Thymus (tissue), 11 donors: ENCODE measurements at regions not wholly inside any gene's neighbourhood (a gene's known extent, or its start where the extent isn't known, plus 50 kb on each side); places are given as distances from the start of the nearest gene placed in this dataset.

ENCODE experiments used
- DNase-seq, 9 donors: peaks; one replicate each; pipeline ENCODE4 v3.0.0-alpha.2; 2013; ENCODE audit warnings: low spot score in 9 of 9, low read depth in 6 of 9, missing footprints in 1 of 9
- H3K27ac ChIP-seq, 2 donors: one replicate each; pipeline ENCODE4 v1.5.1; 2013; ENCODE audit warnings: control low read depth in 1 of 2, low read depth in 1 of 2, low read length in 1 of 2, mild to moderate bottlenecking in 1 of 2, moderate library complexity in 1 of 2
- H3K27me3 ChIP-seq, 2 donors: one replicate each; pipeline ENCODE4 v1.5.1; 2013; ENCODE audit warnings: low read length in 1 of 2; ENCODE audit not compliant: control insufficient read depth in 2 of 2, insufficient read depth in 1 of 2
- H3K36me3 ChIP-seq, 2 donors: one replicate each; pipeline ENCODE4 v1.5.1; 2013; ENCODE audit warnings: low read length in 1 of 2, mild to moderate bottlenecking in 1 of 2, moderate library complexity in 1 of 2; ENCODE audit not compliant: control insufficient read depth in 2 of 2, insufficient read depth in 2 of 2
- H3K4me1 ChIP-seq, 2 donors: one replicate each; pipeline ENCODE4 v1.5.1; 2013; ENCODE audit warnings: low read length in 2 of 2; ENCODE audit not compliant: control insufficient read depth in 2 of 2, insufficient read depth in 2 of 2
- H3K4me3 ChIP-seq, 2 donors: one replicate each; pipeline ENCODE4 v1.5.1; 2013; ENCODE audit warnings: low read length in 2 of 2, control low read depth in 1 of 2, mild to moderate bottlenecking in 1 of 2
- H3K9me3 ChIP-seq, 2 donors: one replicate each; pipeline ENCODE4 v1.5.1; 2013; ENCODE audit warnings: low read length in 1 of 2, mild to moderate bottlenecking in 1 of 2; ENCODE audit not compliant: control insufficient read depth in 2 of 2, insufficient read depth in 1 of 2
- WGBS: extraction: QIAGEN DNeasy Blood & Tissue Kit; methylation state at CpG from one replicate; pipeline ENCODE4 v1.1.7; 2013; 5-methylcytosine and 5-hydroxymethylcytosine counted together
- donor health status: healthy.

- 97% methylated on average over 2 of the region's 2 CpGs for whole genome bisulfite sequencing
- Histone ChIP-seq H3K4me1 (peaks cover 11 to 28% of the 10 kb centered on the region in 2 donors), H3K36me3 (no peaks in the 10 kb centered on the region), H3K9me3 (no peaks in the 10 kb centered on the region), H3K27ac (no peak overlapping the region), H3K27me3 (no peaks in the 10 kb centered on the region), H3K4me3 (no peak overlapping the region)
- no peak for DNase-seq
These were observed 73.9 kb upstream of the LPP start for GRCh38 chr3:188080091-188080490.

- peaks cover 20 to 36% of the 10 kb centered on the region in 2 donors for H3K4me1 ChIP-seq
- H3K9me3 ChIP-seq: no peaks in the 10 kb centered on the region
- H3K4me3 ChIP-seq: no peak overlapping the region
- H3K27ac ChIP-seq: no peak overlapping the region
- no peak for DNase-seq
- H3K36me3 ChIP-seq: no peaks in the 10 kb centered on the region
- H3K27me3 ChIP-seq: no peaks in the 10 kb centered on the region
- WGBS: 47% methylated on average over 2 of the region's 2 CpGs
These were observed 71.9 kb upstream of the LPP start for GRCh38 chr3:188082031-188082430.

- WGBS: 94% methylated on average over 1 of the region's 1 CpG
- Histone ChIP-seq H3K4me1 (peaks cover 20 to 36% of the 10 kb centered on the region in 2 donors), H3K9me3 (no peaks in the 10 kb centered on the region), H3K4me3 (no peak overlapping the region), H3K27ac (no peak overlapping the region), H3K27me3 (no peaks in the 10 kb centered on the region), H3K36me3 (no peaks in the 10 kb centered on the region)
- DNase-seq: no peak
These were observed 71.5 kb upstream of the LPP start for GRCh38 chr3:188082450-188082849.

GRCh38 chr3:188083011-188083410 lies 70.9 kb upstream of the LPP start:
- DNase-seq: no peak
- H3K36me3 ChIP-seq: no peaks in the 10 kb centered on the region
- no peaks in the 10 kb centered on the region for H3K27me3 ChIP-seq
- H3K4me1 ChIP-seq: peaks cover 20 to 36% of the 10 kb centered on the region in 2 donors
- H3K4me3 ChIP-seq: no peak overlapping the region
- WGBS: 100% methylated on average over 1 of the region's 1 CpG
- no peaks in the 10 kb centered on the region for H3K9me3 ChIP-seq
- no peak overlapping the region for H3K27ac ChIP-seq

GRCh38 chr3:188084752-188085583 lies 69.0 kb upstream of the LPP start:
- peak overlapping the region; percentile 90 for H3K27ac ChIP-seq
- peaks cover 32 to 46% of the 10 kb centered on the region in 2 donors for H3K4me1 ChIP-seq
- 75% methylated on average over 8 of the region's 8 CpGs for WGBS

GRCh38 chr3:188085584-188086560 lies 68.1 kb upstream of the LPP start:
- no peak for DNase-seq
- no peak overlapping the region for H3K4me3 ChIP-seq
- H3K27ac ChIP-seq: peak overlapping the region; percentile 8 to 90
- no peaks in the 10 kb centered on the region for H3K36me3 ChIP-seq
- no peaks in the 10 kb centered on the region for H3K9me3 ChIP-seq
- WGBS: 90% methylated on average over 10 of the region's 10 CpGs
- H3K4me1 ChIP-seq: peaks cover 38 to 54% of the 10 kb centered on the region in 2 donors
- H3K27me3 ChIP-seq: no peaks in the 10 kb centered on the region

More at GRCh38 chr3:188084752-188085583, 69.0 kb upstream of the LPP start:
- Histone ChIP-seq H3K9me3 (no peaks in the 10 kb centered on the region), H3K4me3 (no peak overlapping the region), H3K36me3 (no peaks in the 10 kb centered on the region), H3K27me3 (no peaks in the 10 kb centered on the region)
- peak in 5 of 9 donors; percentile 56 to 82 (median 58) for DNase-seq

- H3K9me3 ChIP-seq: peaks cover 0 to 7% of the 10 kb centered on the region in 2 donors
- peaks cover 50 to 76% of the 10 kb centered on the region in 2 donors for H3K4me1 ChIP-seq
- no peaks in the 10 kb centered on the region for H3K36me3 ChIP-seq
- 98% methylated on average over 4 of the region's 4 CpGs for WGBS
- no peak overlapping the region for H3K4me3 ChIP-seq
- H3K27ac ChIP-seq: peak overlapping the region in 1 of 2 donors; percentile 59
- DNase-seq: peak in 1 of 9 donors; percentile 30
- H3K27me3 ChIP-seq: no peaks in the 10 kb centered on the region
These were observed 64.8 kb upstream of the LPP start for GRCh38 chr3:188088948-188089685.

GRCh38 chr3:188090620-188091309 lies 63.2 kb upstream of the LPP start:
- 94% methylated on average over 10 of the region's 10 CpGs for WGBS
- Histone ChIP-seq H3K4me3 (no peak overlapping the region), H3K27ac (peak overlapping the region; percentile 71 to 97), H3K4me1 (peaks cover 40 to 68% of the 10 kb centered on the region in 2 donors), H3K27me3 (no peaks in the 10 kb centered on the region), H3K36me3 (no peaks in the 10 kb centered on the region), H3K9me3 (peaks cover 0 to 7% of the 10 kb centered on the region in 2 donors)
- peak in 1 of 9 donors; percentile 33 for DNase-seq
